ENCODE measurements at regions not wholly inside any gene's neighbourhood (a gene's known extent, or its start where the extent isn't known, plus 50 kb on each side); places are given as distances from the start of the nearest gene placed in this dataset.

DNA sequence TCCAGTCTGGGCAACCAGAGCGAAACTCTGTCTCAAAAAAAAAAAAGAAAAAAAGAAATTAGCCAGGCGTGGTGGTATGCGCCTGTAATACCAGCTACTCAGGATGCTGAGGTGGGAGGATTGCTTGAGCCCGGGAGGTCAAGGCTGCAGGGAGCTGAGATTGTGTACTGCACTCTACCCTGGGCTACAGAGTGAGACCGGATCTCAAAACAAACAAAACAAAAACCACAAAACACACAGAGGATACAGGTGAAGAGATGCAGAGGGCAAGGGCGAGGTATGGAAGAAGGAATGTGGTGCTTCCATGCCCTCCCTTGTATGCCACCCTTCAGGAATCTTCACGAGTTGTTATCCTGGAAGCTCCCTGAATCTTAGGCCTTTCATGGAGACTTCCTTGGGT lies 68.5 kb downstream of the NDUFS5 start:
- H4K20me1 ChIP-seq (replicated peaks; ENCODE audit: control insufficient read depth, extremely low read depth, insufficient read depth, low read length) = no peaks in the 10 kb centered on the region
- dilution Hi-C loops (cut with MboI; ENCODE audit: extremely low pct_ligation_motif_present, low sequenced_read_pairs) (no loop called here), intact Hi-C loops (cut with micrococcal nuclease) (no loop called here)
- POLR2A ChIA-PET = interaction anchor here (0.7 kb wide), 2 partner anchors 12 to 147 kb away, joined by 7 to 12 read pairs; no protein-coding TSS in a partner anchor
- no peaks in the 10 kb centered on the region for H3K9me1 ChIP-seq (replicated peaks; ENCODE audit: control insufficient read depth, extremely low read depth, insufficient read depth, low read length)
- no peak for DNase-seq (ENCODE audit: low read depth, low spot score)
- H3K4me3 ChIP-seq (replicated peaks in 1 of 3; ENCODE audit: insufficient read depth in 1 of 3, low read depth in 1 of 3, low read length in 3 of 3) = no peak overlapping the region
- H2AFZ ChIP-seq (ENCODE audit: low read depth, low read length) = no peak overlapping the region
- H3K79me2 ChIP-seq (ENCODE audit: control insufficient read depth, insufficient read depth, low read length) = no peaks in the 10 kb centered on the region
- H3K27me3 ChIP-seq (ENCODE audit: control insufficient read depth in 2 of 2, insufficient read depth in 2 of 2, low read length in 2 of 2) = no peaks in the 10 kb centered on the region
- H3K4me2 ChIP-seq (ENCODE audit: insufficient read depth, low read length) = no peak overlapping the region
- CTCF ChIA-PET = interaction anchor here (0.6 to 1.4 kb wide), 2 partner anchors 124 to 444 kb away, joined by 3 to 5 read pairs; no protein-coding TSS in a partner anchor
- no peaks in the 10 kb centered on the region for H3K36me3 ChIP-seq (ENCODE audit: control insufficient read depth in 2 of 2, extremely low read depth in 1 of 2, insufficient read depth in 2 of 2, low read length in 2 of 2)
- no peak for FAIRE-seq
- no TSS peak for BruUV-seq (replicated peaks)
- H3K27ac ChIP-seq (ENCODE audit: insufficient read depth, low read depth, low read length) = no peak overlapping the region
- no peaks in the 10 kb centered on the region for H3K4me1 ChIP-seq (ENCODE audit: control insufficient read depth, extremely low read depth, insufficient read depth, low read length)
- H3K9ac ChIP-seq (replicated peaks; ENCODE audit: extremely low read depth, insufficient read depth, low read length) = no peak overlapping the region
- H3K9me3 ChIP-seq (replicated peaks; ENCODE audit: control insufficient read depth, insufficient read depth, low read length) = no peaks in the 10 kb centered on the region
- TF ChIP-seq POLR2A (IDR thresholded peaks at IDR 0.05; ENCODE audit: low read depth, low read length) = no peak
- TF ChIP-seq MYC (IDR thresholded peaks at IDR 0.05; ENCODE audit: low read depth, low read length) = no peak
- TF ChIP-seq JUN (IDR thresholded peaks at IDR 0.05; ENCODE audit: borderline replicate concordance, insufficient read depth, insufficient read length, low read depth) = no peak
- TF ChIP-seq POLR2AphosphoS5 (IDR thresholded peaks at IDR 0.05; ENCODE audit: insufficient read depth, low read depth, low read length) = no peak
- TF ChIP-seq, protein P1, sequence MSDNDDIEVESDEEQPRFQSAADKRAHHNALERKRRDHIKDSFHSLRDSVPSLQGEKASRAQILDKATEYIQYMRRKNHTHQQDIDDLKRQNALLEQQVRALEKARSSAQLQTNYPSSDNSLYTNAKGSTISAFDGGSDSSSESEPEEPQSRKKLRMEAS (IDR thresholded peaks at IDR 0.05; ENCODE audit: insufficient read depth, insufficient read length) = no peak
- no peak for TF ChIP-seq EZH2 (IDR thresholded peaks at IDR 0.05; ENCODE audit: borderline replicate concordance, low read depth, low read length, severe bottlenecking)
- TF ChIP-seq FOS (IDR thresholded peaks at IDR 0.05; ENCODE audit: borderline replicate concordance, insufficient read depth, low read length) = no peak
- TF ChIP-seq, protein P2, sequence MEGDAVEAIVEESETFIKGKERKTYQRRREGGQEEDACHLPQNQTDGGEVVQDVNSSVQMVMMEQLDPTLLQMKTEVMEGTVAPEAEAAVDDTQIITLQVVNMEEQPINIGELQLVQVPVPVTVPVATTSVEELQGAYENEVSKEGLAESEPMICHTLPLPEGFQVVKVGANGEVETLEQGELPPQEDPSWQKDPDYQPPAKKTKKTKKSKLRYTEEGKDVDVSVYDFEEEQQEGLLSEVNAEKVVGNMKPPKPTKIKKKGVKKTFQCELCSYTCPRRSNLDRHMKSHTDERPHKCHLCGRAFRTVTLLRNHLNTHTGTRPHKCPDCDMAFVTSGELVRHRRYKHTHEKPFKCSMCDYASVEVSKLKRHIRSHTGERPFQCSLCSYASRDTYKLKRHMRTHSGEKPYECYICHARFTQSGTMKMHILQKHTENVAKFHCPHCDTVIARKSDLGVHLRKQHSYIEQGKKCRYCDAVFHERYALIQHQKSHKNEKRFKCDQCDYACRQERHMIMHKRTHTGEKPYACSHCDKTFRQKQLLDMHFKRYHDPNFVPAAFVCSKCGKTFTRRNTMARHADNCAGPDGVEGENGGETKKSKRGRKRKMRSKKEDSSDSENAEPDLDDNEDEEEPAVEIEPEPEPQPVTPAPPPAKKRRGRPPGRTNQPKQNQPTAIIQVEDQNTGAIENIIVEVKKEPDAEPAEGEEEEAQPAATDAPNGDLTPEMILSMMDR (IDR thresholded peaks at IDR 0.05; ENCODE audit: extremely low read depth in 1 of 2, insufficient read depth in 1 of 2, low read depth in 1 of 2, low read length in 2 of 2) = no peak
- no peak for TF ChIP-seq GATA2 (IDR thresholded peaks at IDR 0.05; ENCODE audit: insufficient read depth, insufficient read length, low read depth, low read length)

Measured in endothelial cell of umbilical vein (primary cell).